ENCODE measurements at regions not wholly inside any gene's neighbourhood (a gene's known extent, or its start where the extent isn't known, plus 50 kb on each side); places are given as distances from the start of the nearest gene placed in this dataset.

DNA sequence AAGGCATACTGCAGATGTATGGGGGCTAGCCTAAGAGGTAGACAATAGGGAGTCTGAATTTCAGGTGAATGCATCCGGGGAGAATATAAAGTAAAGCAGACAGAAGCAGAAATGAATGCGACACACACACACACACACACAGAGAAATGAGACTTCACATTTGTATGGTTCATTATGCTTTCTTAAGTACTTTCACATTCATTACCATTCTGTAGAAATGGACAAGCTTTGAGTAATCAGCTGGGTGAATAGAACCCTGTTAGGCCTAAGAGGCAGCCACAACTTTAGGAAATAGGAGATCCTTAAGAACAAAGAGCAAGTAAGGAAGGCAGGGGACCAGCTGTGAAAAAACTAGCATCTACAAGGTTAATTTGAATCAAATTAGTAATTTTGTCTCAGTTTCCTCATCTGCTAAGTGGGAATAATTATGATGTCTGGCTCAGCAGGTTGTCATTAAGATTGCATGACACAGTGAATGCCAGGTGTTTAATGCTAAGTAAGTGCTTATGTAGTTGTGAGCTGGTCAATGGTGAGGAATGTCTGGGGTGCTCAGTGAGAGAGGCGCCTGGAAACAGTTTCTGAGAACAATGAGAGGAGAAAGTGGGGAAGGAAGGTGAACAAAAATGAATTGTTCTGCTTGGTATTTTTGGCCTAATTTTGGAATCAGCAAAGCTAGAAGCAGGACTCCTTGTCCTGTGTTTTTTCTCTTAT, 265.8 kb upstream of the CLINT1 start:
- no peak for DNase-seq (ENCODE audit: insufficient read length)
- FAIRE-seq: no peak
- no peak for TF ChIP-seq POLR2A (IDR thresholded peaks at IDR 0.05; ENCODE audit: low read depth, low read length)
- TF ChIP-seq TAF1 (IDR thresholded peaks at IDR 0.05; ENCODE audit: borderline replicate concordance, low read depth, low read length): no peak
- no peak for TF ChIP-seq POLR2AphosphoS5 (IDR thresholded peaks at IDR 0.05; ENCODE audit: low read depth, low read length)

DNA sequence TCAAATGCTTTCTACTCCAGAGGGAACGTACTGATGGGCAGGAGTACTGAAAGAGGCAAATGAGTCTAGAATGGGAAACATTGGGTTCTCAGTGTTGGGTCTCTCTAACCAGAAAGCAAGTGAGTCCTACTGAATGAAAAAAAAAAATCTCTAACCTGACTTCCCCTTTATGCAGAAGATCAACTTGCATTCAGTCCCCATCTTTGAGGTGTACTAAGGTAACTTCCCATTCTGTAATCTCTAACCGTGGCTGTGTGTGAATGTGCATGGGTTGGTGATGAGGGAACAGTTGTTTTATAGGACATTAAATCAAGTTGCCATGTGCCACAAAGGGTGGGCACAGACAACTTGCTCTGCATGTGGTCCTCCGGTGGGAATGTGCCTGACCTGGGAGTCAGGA, 264.6 kb upstream of the CLINT1 start:
- FAIRE-seq (no peak), DNase-seq (ENCODE audit: insufficient read length) (no peak)
- TF ChIP-seq POLR2A (IDR thresholded peaks at IDR 0.05; ENCODE audit: low read depth, low read length): no peak
- no peak for TF ChIP-seq TAF1 (IDR thresholded peaks at IDR 0.05; ENCODE audit: borderline replicate concordance, low read depth, low read length)
- TF ChIP-seq POLR2AphosphoS5 (IDR thresholded peaks at IDR 0.05; ENCODE audit: low read depth, low read length): no peak

DNA sequence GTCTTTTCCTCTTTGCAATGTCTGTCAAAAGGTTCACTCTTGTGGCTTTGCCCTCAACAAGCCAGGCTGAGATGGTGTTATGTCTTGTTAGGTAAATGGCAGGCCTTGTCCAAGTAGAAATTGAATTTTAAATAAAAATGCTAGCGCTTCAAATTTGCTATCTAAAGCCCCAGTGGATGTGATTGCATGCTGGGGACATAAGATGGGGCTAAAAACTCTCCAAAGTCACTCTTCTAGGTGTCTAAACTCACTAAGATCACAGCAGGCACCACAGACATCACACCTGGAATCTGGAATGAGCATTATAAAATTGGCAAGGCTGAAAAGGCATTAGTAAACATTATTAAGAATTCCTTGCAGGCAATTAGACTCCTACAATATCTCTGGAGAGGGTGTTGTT, 262.7 kb upstream of the CLINT1 start:
- TF ChIP-seq POLR2AphosphoS5 (IDR thresholded peaks at IDR 0.05; ENCODE audit: low read depth, low read length) (no peak), POLR2A (IDR thresholded peaks at IDR 0.05; ENCODE audit: low read depth, low read length) (no peak), TAF1 (IDR thresholded peaks at IDR 0.05; ENCODE audit: borderline replicate concordance, low read depth, low read length) (no peak)
- no peak for DNase-seq (ENCODE audit: insufficient read length)
- FAIRE-seq: no peak

DNA sequence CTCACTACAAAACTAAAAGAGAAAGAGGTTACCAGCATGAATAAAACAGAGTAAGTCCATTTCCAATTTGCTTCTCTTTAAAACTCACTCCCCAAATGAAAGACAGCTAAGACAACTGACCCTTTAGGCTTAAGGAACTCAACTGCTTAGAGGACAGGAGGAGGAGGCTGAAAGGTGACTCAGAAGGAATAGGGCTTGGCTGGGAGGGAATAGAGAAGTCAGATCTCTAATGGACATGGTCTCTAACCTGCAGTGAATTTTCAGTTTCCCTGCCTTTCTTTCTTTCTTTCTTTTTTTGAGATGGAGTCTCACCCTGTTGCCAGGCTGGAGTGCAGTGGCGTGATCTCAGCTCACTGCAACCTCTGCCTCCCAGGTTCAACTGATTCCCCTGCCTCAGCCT, 261.8 kb upstream of the CLINT1 start:
- DNase-seq (ENCODE audit: insufficient read length) (no peak), FAIRE-seq (no peak)
- TF ChIP-seq POLR2AphosphoS5 (IDR thresholded peaks at IDR 0.05; ENCODE audit: low read depth, low read length) (no peak), TAF1 (IDR thresholded peaks at IDR 0.05; ENCODE audit: borderline replicate concordance, low read depth, low read length) (no peak), POLR2A (IDR thresholded peaks at IDR 0.05; ENCODE audit: low read depth, low read length) (no peak)

DNA sequence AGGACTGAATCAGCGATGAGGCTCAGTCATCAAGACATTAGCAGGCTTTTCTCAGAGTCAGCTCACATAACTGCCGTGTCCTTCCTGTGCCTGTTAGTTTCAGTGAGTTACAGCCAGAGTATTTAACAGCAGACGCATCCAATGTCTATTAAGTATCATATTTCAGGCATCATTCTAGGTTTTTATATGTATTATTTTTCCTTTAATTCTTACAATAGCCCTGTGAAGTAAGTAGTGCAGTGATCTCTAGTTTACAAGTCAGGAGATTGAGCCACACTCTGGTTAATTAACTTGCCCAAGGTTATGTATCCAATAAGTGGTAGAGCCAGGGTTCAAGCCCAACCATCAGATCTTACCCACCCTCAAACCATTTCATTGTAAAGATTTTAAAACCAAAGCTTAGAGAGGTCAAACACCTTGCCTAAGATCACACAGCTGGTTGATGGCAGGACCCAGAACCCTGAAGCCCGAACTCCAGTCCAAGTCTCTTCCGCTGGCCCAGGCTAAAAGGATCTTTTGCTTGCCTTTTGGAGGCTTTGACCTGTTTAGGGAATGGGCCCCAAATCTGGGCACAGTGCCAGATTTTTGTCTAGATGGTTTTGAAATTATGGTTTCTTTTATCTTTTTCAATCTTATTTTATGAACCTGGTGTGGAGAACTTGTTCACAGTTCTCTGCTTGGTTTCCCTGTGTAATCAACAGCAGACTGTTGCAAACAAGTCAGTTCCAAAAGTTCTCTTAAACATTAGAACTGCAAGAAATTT, 261.2 kb upstream of the CLINT1 start:
- TF ChIP-seq POLR2AphosphoS5 (IDR thresholded peaks at IDR 0.05; ENCODE audit: low read depth, low read length): no peak
- TF ChIP-seq TAF1 (IDR thresholded peaks at IDR 0.05; ENCODE audit: borderline replicate concordance, low read depth, low read length): no peak
- TF ChIP-seq POLR2A (IDR thresholded peaks at IDR 0.05; ENCODE audit: low read depth, low read length): no peak
- FAIRE-seq (no peak), DNase-seq (ENCODE audit: insufficient read length) (no peak)

DNA sequence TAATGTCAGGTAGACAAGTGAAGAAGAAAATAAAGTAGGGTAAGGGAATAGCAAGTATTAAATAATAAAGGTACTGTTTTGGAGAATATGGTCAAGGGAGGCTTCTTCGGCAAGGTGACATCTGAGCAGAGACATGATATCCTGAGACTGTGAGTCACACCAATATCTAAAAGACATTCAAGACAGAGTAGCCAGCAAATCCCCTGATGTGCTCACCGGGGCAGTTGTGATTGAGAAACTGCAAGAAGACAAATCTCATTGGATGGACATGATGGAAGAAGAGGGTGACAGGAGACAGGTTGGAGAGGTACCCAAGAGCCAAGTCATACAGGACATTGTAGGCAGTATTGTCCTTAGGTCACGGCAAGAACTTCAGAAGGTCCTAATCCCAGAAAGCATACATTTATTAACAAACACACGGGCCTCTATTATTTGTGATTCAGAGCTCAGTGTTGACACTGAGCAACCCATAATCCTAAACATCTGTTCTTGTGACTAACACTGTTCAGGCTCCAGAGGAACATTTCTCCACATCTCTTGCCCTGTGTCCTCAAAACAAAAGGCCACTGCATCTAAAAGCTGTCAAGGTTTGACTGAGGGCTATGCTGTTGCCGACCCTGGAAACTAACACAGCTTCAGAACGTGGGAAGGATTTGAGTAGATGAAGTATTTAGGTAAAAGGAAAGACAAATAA, 258.7 kb upstream of the CLINT1 start:
- TF ChIP-seq TAF1 (IDR thresholded peaks at IDR 0.05; ENCODE audit: borderline replicate concordance, low read depth, low read length) (no peak), POLR2AphosphoS5 (IDR thresholded peaks at IDR 0.05; ENCODE audit: low read depth, low read length) (no peak), POLR2A (IDR thresholded peaks at IDR 0.05; ENCODE audit: low read depth, low read length) (no peak)
- FAIRE-seq (no peak), DNase-seq (ENCODE audit: insufficient read length) (no peak)

DNA sequence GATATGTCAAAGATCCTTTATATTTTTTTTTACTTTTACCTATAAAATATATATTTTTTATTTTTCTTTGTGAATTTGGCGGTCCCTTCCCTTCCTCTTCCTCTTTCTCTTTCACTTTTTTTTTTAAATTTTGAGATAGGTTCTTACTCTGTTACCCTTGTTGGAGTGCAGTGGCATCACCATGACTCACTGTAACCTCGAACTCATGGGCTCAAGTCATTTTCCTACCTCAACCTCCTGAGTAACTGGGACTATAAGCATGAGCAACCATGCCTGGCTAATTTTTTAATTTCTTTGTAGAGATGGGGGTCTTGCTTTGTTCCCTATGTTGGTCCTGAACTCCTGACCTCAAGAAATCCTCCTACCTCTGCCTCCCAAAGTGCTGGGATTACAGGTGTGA, 258.0 kb upstream of the CLINT1 start:
- DNase-seq (ENCODE audit: insufficient read length): no peak
- no peak for FAIRE-seq
- no peak for TF ChIP-seq POLR2A (IDR thresholded peaks at IDR 0.05; ENCODE audit: low read depth, low read length)
- no peak for TF ChIP-seq TAF1 (IDR thresholded peaks at IDR 0.05; ENCODE audit: borderline replicate concordance, low read depth, low read length)
- no peak for TF ChIP-seq POLR2AphosphoS5 (IDR thresholded peaks at IDR 0.05; ENCODE audit: low read depth, low read length)

DNA sequence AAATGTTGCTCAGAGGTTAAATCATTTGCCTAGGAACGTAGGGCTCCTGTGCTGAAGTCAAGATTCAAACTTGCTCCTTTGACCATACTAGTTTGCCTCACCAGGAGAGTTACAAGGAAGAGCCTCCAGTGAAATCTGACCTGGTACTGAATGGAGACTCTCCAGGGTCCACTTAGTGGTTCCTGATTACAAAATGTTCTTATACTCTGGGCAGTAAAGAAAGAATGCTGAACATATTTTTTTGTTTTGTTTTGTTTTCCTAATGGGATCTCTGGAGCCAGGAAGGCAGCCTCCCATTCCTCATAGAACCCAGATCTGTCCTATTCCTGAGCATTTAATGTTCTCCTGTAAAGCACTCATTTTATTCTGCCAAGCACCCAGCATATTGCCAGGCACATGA, 256.5 kb upstream of the CLINT1 start:
- TF ChIP-seq TAF1 (IDR thresholded peaks at IDR 0.05; ENCODE audit: borderline replicate concordance, low read depth, low read length): no peak
- TF ChIP-seq POLR2A (IDR thresholded peaks at IDR 0.05; ENCODE audit: low read depth, low read length): no peak
- no peak for TF ChIP-seq POLR2AphosphoS5 (IDR thresholded peaks at IDR 0.05; ENCODE audit: low read depth, low read length)
- DNase-seq (ENCODE audit: insufficient read length) (no peak), FAIRE-seq (no peak)

DNA sequence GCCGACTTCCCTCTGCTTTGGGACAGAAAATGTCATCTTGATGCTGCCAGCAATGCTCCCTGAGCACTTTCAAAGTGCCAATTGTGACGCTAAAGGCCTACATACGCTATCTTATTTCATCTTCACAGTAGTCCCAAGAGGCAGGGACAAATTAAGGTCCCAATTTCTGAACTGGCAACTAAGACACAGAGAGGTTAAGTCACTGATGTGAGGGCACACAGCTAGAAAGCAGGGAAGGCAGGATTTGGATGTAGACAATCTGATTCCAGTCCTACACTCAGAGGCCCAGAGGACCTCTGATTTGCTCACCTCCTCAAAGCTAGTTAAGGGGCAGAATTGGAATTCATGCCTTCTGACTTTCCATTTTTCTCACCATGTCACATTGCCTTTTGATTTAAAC, 249.2 kb upstream of the CLINT1 start:
- DNase-seq (ENCODE audit: insufficient read length) (no peak), FAIRE-seq (no peak)
- TF ChIP-seq POLR2A (IDR thresholded peaks at IDR 0.05; ENCODE audit: low read depth, low read length): no peak

DNA sequence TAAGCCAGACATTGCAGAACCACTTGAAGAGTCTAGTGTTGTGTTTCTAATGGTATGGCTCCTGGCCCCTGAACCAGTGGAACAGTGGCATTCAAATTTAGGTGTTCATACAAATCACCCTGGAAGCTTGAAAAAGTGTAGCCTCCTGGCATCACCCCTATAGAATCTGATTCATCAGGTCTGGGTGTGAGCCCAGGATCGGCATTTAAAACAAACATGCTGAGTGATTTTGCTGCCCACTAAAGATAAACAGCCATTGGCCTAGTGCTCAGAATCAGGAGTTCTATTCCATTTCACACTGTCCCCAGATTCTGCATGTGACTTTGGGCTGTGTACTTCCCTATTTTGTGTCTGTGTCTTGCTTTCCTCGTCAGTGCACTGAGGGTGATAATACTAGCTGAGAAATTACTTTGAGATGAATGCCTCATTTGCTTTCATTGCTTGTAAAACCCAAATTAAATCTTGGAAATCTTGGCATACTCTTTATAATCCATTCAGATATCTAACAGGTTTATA, 241.5 kb upstream of the CLINT1 start:
- FAIRE-seq (no peak), DNase-seq (ENCODE audit: insufficient read length) (no peak)
- TF ChIP-seq TAF1 (IDR thresholded peaks at IDR 0.05; ENCODE audit: borderline replicate concordance, low read depth, low read length): no peak
- TF ChIP-seq POLR2A (IDR thresholded peaks at IDR 0.05; ENCODE audit: low read depth, low read length): no peak
- TF ChIP-seq POLR2AphosphoS5 (IDR thresholded peaks at IDR 0.05; ENCODE audit: low read depth, low read length): no peak

DNA sequence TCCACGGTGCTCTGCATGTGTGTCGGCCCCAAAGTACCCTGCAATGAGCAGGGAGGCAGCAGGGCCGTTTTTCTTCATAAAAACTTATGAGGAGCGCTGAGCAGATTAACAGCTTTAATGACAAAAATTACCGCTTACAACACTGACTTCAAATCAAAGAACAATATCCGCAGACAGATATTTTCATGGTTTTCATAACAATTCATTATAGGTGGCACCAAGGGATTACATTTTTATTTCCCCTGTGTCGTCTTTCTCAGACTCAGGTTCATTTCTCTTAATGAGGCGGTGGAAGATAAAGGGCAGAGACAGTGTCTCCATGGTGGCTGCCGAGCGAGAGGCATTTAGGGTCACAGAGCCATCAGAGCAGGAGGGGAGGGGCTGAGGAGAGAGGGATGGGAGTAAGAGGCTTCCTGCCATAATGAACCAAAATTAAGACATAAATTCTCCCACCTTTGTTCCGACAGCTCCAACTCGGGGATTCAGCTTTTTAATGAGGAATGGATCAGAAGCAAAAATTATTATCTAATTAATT, 240.7 kb upstream of the CLINT1 start:
- no peak for FAIRE-seq

More for the DNA sequence above, 240.7 kb upstream of the CLINT1 start:
- TF ChIP-seq TAF1 (IDR thresholded peaks at IDR 0.05; ENCODE audit: borderline replicate concordance, low read depth, low read length) (no peak), POLR2AphosphoS5 (IDR thresholded peaks at IDR 0.05; ENCODE audit: low read depth, low read length) (no peak), POLR2A (IDR thresholded peaks at IDR 0.05; ENCODE audit: low read depth, low read length) (no peak)
- DNase-seq (ENCODE audit: insufficient read length): no peak

Measured in GM12892 (cell line).